ENCODE measurements at regions not wholly inside any gene's neighbourhood (a gene's known extent, or its start where the extent isn't known, plus 50 kb on each side); places are given as distances from the start of the nearest gene placed in this dataset.

DNA sequence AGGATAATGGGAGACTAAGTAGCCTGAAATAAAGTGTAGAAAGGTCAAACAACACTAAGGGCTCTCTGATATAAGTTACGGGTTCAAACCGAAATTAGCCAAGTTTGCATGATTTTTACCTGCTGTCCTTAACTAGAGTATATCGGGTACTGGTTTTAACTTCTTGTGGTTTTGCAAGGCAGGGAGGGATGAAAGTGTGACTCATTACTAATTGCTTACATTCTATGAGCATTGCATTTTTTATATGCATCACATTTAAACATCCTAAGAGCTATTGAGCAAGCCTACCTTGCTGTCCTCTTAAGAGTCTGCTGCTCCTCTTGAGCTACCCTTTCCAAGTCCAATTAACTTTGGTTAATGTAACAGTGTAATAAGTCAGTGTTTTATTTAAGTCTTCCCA, 415.4 kb downstream of the SLITRK5 start:
- DNase-seq (ENCODE audit: low spot score) = no peak

DNA sequence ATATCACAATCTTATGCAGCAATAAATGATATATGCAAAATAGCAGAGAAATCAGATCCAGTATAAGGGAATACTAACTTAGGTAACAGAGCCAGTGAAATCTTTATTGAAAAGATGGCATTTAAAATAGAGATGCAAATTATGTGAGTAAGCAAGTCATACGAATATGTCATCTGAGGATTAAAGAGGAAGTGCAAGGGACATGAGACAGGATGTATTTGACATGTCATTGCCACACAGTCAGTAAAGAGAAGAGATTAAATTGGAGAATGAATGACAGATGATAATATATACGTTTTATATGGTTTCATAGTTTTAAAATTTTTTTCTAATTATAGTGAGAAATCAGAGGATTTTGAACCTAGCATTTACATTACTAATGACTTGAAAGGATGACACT, 426.4 kb downstream of the SLITRK5 start:
- DNase-seq (ENCODE audit: low spot score) = no peak

DNA sequence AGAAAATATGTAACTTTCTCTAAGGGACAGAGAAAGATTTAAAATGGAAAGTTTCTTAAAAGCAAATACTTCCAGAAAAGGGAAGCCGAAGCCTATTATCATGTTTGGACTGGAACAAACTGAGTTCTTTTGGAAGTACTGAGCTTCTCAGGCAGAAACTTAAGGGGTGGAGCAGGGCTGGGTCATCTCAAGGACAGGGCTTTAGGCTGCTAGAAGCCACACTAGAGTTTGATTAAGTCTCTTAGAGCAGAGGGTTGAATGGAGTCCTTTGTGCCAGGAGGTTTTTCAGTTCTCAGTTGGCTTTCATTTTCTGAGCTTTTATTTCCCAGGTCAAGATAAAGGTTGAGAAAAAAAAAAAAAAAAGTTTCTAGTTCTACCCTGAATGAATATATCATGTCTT, 432.7 kb downstream of the SLITRK5 start:
- no peak for DNase-seq (ENCODE audit: low spot score)

DNA sequence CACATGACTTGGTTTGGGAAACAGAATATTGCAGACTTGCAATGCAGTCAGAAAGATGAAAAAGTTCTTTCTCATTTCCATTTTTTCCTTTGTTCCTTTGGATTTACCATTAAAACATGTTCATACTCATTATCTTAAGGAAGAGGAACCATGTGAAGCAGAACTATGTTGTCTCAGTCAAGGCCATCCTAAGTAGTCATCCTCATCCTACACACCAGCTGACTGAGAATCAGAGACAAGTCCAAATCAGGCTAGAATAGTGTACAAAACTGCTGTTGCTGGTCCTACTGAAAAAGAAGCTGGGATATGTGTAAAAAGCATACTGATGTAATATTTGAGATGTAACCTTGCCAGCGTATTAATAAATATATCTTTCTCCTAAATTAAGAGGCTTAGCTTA, 433.4 kb downstream of the SLITRK5 start:
- no peak for DNase-seq (ENCODE audit: low spot score)

DNA sequence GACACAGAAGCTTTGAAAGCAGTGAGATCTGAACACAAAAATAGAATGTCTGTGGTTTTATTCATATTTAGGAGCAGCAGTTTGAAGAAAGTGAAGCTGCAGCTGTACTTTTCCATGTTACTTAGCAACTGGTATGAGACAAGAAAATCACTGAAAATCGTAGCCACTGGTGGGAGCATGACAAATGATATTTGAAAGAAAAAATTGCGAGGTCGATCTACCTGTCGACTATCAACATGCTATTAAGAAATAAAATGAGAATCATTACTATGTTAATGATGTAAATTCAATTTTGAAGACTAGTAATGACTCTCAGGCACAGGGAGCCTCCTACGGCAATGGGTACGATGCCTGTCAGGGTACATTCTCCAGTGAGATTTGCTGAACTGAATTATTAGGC, 436.4 kb downstream of the SLITRK5 start:
- no peak for DNase-seq (ENCODE audit: low spot score)

DNA sequence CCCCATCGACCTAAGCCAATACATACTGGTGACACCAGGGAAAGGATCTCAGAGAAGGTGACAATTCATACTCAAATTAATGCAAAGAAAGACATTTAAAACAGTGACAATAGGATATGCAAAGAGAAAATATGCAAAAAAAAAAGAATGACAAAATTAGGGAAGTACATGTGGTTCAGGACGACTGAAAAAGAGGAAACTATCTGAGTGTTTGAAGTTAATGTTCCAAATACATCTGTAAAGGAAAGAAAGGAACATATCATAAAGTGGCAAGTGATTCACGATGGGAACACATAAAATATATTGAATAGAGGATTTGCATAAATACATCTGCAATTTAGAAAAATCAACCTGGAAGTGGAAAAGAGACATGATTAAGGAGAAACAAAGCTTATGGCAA, 441.4 kb downstream of the SLITRK5 start:
- DNase-seq (ENCODE audit: low spot score) = no peak

DNA sequence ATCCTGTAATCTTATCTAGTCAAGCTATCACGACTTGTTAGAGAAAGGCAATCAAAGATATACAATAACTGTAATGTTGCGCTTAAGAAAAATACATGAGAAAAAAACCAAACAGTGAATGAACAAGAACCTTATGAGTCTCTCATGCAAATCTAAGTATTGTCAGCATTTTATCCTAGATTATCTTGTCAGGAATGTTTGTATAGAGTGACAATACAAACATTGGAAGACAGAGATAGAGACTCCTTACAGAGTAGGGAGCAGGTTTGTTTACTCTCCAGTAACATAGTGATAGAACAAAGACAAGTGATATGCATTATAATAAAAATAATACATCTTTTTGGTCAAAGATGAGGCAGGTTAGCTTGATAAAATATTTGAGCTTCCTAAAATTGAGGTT, 444.8 kb downstream of the SLITRK5 start:
- DNase-seq (ENCODE audit: low spot score) = no peak

DNA sequence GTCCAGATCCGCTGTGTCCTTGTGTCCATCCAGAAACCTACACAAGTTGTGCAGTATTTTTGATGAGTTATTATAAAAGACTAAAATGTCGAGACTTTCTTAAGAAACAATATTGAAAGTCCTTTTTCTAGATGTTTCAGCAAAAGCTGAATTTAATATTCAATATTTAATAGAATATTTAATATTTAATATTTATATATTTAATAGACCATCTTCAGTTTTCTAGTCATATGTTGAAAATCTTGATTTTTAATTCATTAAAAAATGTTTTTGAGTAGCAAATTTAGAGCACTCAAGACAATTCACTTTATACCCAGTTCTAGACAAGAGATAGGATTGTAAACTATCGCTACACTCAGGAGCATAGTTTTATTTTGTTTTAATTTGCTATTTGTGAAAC, 447.8 kb downstream of the SLITRK5 start:
- DNase-seq (ENCODE audit: low spot score) = no peak

DNA sequence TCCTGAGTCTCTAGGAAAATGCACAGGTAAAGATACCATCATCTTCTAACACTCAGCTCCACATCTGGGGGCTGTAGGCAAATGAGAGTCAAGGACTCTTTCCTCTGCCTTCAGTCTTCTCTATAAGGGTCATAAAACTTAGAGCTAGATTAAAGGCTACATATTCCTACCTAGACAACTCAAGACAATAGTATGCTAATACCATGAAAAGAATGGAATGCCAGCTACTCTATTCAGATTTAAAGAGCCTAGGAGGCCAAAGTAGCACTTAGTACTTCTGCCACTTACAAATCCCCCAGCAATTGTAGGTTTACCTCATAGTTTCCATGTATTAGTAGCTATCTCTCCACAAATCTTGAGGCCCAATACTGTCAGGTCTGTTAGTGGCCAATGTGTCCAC, 453.0 kb downstream of the SLITRK5 start:
- DNase-seq (ENCODE audit: low spot score) = no peak

DNA sequence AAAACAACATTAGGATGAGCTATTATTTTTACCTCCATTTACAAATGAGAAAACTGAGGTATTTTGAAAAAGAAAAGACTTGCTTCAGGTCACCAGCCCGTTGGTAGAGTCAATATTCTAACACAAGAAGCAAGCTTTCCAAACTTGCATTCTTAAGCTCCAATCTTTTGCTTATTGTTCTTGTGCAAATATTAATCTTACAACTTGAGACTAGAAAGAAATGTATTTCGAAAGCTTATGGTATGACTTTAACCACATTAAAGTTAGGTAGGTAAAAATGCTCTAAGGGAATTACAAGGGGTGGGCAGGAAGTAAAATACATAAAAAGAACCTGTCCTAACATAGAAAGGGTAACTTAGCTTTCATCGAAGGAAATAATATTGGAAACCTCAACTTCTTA, 453.9 kb downstream of the SLITRK5 start:
- DNase-seq (ENCODE audit: low spot score) = no peak

DNA sequence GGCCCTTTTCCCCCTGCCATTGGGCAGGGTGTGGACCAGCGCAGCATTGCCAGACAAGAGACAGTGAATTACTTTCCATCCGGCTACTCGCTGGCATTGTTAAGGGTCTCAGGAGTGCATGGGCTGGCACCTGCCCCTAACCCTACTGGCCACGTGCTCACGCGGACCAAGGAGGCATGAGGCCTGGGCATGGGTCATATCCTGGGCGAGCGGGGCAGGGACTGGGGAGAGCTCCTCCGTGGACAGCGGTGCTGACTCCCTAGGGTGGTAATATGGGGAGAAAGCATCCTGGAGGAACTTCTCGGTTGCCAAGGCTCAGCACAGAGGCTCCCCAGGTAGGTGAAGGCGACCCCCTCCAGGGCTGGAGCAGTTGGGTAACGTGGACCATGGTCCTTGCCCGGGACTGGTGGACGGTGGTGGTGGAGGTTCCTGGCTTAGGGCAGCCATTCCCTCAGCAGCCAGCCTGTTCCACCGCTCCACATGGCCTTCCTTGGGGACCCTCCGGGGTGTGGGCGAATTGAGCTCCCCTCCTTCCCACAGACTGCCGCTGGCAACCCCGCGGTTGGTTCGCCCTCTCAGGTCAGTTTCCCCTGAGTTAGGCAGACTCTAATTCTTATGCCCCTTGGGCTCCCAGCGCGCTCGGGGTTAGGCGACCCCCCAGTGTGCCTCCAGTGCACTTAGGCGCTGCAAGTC, 465.1 kb downstream of the SLITRK5 start:
- no peak for DNase-seq (ENCODE audit: low spot score)

DNA sequence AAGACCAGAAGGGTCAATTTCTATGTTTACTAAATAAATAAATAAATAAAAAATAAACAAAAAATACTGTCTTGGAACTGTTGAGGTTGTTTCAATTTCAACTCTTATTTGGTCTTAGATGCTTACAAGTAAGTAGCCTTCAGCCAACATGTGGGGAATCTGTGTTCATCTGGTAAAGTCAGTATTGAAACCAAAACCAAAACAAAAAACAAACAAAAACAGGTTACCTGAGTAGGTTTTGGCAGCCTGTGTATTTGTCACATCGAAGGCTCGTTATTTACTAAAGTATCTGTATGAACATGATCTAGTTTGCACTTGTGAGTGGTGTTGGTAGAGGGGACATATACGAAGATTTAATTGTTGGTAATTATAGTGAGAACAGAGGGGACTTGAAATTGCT, 471.5 kb downstream of the SLITRK5 start:
- DNase-seq (ENCODE audit: low spot score) = no peak

DNA sequence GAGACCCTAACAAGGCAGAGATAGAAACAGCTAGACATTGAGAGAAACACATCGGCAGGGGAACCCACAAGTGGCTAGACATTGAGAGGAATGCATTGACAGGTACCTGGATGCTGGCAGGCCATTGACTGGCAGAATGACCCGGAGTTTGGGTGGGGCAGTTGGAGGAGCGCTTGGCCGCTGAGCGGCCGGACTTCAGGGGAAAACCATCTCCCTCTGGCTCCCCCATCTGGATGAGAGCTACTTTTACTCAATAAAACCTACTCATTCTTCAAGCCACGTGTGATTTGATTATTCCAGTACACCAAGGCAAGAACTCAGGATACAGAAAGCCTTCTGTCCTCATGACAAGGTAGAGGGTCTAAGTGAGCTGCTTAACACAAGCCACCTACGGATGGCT, 473.4 kb downstream of the SLITRK5 start:
- DNase-seq (ENCODE audit: low spot score) = no peak

DNA sequence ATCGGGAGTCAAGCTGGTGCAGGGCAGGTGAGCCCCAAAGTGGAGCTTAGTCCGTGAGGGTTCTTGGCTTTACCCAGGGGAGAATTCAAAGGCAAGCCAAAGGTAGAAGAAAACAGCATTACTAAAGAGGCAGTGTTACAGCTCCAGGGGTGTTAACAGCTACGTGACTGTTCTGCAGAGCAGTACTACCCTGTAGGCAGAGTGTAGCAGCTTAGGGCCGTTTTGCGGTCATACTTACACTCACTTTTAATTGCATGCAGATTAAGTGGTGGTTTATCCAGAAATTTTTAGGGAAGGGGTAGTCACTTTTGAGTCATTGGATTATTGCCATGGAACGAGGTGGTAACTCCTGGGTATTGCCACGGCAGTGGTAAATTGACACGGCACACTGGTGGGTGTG, 482.2 kb downstream of the SLITRK5 start:
- DNase-seq (ENCODE audit: low spot score) = no peak

DNA sequence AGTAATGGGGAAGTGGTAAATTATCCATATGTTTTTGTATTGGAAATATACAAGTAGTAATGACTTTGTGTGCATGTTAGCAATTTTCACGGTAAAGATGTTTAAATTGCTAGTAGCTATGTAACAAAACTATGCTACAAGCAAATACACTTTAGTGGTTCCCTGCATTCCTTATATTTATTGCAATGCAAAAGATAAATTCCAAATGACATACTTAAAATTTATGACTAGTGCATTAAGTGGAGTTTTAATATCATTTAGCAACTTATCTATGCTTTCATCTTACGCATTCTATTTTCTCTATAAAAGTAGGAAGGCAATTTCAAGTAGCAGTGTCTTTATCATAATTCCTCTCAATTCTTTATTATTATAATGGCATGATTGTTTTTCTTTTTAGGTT, 482.8 kb downstream of the SLITRK5 start:
- no peak for DNase-seq (ENCODE audit: low spot score)

DNA sequence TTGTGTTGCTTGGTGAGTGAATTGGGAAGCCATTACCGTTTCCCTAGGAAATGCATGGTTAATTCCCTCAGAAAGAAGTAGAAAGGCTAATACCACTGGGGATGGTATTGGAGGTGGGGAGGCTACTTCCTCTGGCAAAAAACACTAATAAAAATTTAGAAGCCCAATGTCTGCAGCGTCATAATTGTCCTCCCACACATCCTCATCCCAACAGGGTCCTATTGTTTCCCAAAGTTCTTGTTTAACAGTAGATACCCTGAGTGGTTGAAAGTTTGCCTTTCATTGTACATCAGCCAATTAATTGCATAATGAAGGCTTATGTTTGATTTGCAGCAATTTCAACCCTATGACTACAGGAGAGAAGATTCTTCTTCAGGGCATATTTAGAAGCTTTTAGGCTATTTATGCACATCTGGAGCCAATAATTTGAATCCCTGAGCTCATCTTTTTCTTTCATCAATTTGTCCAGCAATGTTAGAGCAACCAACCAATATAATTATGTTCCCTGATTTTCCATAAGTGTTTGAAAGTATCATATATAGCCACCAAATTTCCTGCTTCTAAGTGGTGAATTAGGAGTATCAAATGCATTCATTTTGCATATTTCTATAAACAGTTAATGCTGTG, 491.0 kb downstream of the SLITRK5 start:
- no peak for DNase-seq (ENCODE audit: low spot score)

DNA sequence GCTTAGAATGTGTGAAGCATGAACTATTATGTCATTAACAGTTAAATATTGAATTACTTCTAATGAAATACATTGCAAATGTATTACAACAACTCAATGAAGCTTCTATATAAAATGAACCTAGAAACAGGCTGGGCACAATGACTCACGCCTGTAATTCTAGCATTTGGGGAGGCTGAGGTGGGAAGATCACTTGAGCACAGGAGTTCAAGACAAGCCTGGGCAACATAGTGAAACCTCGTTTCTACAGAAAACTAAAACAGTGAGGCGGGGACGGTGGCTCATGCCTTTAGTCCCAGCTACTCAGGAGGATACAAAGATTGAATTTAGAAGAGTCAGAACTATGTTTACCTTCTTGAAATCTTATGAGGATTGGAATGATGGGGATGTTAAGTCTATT, 505.1 kb downstream of the SLITRK5 start:
- DNase-seq (ENCODE audit: low spot score) = no peak

DNA sequence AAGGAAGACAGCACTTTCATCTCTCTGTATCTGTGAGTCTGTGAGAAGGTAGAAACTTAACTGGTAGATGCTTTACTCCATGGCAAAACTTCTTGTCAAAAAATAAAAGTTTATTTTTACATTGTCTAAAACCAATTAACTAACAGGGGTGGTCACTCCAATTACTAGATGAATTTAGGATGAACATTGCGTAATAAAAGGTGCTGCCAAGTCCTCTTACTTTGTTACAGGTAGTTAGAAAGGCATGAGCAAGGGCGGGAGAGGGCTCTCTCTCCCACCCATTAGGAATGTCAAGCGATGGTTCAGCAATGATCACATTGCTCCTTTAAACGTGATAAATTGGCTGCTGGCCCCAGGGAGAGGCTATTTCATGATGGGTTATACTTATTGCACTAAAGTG, 512.3 kb downstream of the SLITRK5 start:
- no peak for DNase-seq (ENCODE audit: low spot score)

DNA sequence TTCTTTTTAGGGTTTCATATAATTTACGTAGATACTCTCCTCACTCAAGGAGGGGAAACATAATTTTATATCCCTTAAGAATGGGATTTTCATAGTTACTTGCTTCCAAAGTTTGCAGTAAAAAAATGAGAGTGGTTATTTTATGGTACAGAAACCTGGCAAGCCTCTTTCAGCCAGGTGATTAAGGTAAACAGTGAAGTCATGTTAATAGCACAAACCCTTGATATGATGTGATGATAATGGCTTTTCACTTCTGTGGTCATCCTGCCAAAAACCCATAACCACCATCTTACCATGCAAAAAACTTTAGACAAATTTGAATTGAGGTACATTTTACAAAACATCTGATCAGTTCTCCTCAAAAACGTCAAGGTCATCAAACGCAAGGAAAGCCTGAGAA, 517.8 kb downstream of the SLITRK5 start:
- DNase-seq (ENCODE audit: low spot score) = no peak

DNA sequence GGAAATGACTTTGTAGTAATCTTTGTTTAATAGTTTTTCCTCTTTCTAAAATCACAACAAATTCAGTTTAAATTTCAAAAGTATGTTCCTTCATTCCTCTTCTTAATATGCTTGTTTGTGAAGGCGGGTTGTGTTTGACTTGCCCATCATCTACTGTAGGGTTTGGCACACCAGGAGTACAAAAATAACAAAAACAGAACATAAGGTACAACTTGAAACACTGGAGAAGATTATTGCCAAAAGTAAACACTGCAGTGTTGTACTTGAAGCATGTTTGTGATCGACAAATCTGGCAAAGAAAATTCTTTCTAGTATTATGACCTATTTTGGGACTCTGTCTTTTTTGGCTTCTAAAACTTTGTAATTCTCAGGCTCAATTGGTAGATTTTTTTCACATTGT, 518.6 kb downstream of the SLITRK5 start:
- DNase-seq (ENCODE audit: low spot score) = no peak

DNA sequence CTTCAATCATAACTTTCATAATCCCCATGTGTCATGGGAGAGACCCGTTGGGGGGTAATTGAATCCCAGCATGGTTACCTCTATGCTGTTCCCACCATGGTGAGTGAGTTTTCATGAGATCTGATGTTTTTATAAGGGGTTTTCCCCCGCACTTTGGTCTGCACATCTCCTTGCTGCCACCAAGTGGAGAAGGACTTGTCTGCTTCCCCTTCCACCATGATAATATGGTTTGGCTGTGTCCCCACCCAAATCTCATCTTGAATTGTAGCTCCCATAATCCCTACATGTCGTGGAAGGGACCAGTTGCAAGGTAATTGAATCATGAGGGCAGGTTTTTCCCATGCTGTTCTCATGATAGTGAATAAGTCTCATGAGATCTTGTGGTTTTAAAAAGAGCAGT, 524.9 kb downstream of the SLITRK5 start:
- no peak for DNase-seq (ENCODE audit: low spot score)

DNA sequence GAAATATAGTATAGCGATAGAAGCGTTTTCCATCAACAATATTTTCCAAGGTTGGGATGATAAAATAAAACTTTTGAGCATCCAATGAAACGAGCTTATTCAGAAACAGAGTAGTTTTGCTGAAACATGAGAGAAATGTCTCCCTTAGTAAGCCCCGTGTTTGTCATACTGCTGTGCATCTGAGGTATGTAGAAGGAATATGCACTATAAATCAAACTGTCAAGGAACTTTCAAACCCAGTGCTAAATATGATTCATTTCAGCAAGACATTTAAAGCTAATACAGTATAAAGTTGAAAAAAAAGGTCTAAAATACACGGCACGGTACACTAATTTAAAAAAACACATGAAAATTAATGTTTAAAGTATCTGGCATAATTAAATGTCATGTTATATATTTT, 546.2 kb downstream of the SLITRK5 start:
- no peak for DNase-seq (ENCODE audit: low spot score)

DNA sequence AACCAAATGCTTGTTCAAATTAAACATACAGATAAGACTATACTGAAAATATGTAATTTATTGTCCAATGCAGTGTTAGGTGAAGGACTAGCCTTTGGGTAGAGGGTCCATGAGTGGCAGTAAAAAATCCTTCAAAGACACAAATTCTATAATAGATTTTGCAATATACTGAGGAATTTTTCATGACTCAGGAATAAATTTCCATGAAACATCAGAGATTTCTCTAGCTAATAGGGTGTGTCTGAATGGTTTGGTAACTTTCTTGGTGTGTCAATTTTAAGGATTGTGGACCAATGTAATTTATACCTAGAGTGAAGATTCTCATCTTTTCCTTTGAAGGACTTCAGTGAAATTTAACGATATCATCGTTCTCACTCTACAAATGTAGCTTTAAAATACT, 546.7 kb downstream of the SLITRK5 start:
- DNase-seq (ENCODE audit: low spot score) = no peak

DNA sequence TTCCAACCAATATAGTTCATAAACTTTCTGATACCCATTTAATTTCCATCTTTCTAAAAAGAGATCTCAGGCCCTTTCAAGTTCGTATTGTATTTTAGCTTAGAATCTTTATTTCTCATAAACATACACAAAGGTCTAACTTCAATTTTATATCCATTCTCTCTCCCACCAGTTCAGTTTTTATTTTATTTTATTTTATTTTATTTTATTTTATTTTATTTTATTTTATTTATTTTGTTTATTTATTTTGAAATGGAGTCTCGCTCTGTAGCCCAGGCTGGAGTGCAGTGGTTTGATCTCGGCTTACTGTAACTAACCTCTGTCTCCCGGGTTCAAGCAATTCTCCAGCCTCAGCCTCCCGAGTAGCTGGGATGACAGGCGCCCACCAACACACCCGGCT, 552.8 kb downstream of the SLITRK5 start:
- DNase-seq (ENCODE audit: low spot score) = no peak
